NCI-H345 treated with DMSO at 0.1 percent for 48 hours (cell line): ENCODE measurements at regions not wholly inside any gene's neighbourhood (a gene's known extent, or its start where the extent isn't known, plus 50 kb on each side); places are given as distances from the start of the nearest gene placed in this dataset.

ENCODE experiments used
- DNase-seq: peaks from one replicate; lab custom pipeline; 2025; ENCODE audit not compliant: unreplicated experiment; lab: John Stamatoyannopoulos, UW

DNA sequence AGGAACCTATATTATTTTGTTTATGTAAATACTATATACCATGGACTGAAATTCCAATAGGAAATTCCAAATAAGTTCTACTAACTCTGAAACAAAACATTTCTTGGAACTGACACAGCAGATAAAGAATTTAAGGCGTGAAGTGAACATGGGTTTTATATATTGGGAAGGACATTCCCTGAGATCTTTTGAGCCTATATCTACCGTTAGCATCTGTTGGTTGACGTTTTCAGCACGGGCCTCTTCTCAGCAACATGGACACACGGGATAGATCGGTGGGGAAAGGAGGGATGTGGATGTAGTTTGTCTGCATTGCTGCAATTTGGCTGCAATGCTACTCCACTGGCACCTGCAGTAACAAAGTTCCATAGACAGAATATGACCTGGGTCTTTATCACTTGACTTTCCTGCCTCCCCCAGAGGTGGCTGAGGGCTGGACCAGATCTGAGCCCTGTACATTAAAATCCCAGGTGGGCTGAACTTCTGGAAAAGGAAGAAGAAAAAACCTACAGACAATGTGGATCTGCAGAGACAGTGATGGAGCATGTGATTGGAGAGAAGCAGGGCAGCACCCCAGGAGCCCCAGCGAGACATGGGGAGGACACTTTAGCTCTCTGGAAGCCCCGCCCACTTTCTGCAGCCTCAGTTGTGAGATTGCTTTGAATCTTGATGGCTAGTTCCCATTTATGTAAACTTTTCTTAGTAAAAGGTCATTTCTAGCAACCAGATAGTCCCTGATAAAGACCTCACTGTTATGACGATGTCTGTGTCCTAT, 91.2 kb upstream of the CPEB4 start:
- no peak for DNase-seq

DNA sequence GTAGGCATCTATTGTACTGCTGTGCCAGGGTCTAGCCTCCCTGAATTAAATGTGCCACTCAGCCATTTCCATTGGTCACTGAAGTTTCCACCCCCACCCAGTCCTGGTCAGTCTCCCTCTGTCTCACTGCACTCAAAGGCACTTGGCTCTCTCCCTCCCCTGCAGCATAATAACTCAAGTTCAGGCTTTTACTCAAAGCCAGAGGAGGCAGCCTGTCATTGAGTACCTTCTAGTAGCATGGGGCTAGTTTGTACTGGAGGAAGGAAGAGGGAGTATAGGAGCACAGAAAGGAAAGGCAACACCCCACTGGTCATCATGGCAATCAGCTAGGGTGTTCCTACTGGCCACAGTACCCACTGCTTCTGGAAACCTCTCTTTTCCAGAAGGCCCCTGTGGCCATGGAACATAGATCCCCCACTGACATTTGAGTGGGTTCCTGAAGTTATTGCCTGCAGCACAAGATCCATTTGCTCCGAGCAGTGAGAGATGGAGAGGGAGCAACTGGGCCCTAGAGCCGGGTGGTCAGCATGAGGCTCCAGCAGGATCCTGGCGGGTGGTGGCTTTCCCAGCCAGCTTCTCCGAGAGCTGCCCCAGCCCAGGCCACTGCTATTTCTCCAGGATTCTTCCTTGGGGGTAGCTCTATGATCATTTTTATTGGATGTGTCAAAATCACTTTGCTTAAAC, 89.9 kb upstream of the CPEB4 start:
- DNase-seq: no peak

DNA sequence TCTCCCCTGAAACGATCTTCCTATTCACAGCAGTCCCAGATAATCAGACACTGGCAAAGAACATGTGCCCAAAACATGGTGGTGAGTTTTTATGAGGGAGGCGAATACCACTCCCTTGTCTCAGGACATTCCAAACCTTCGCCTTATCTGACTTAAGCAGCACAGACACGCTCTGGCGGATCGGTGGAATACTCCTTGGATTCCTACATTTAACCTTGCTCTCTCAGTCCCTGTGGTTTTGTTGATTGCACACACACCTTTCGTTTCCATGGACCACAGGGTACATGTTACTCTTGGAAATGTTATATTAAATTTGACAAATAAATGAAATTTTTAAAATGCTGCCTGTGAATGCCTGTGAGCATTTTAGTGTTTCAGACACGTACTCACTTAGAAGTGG, 87.8 kb upstream of the CPEB4 start:
- no peak for DNase-seq

DNA sequence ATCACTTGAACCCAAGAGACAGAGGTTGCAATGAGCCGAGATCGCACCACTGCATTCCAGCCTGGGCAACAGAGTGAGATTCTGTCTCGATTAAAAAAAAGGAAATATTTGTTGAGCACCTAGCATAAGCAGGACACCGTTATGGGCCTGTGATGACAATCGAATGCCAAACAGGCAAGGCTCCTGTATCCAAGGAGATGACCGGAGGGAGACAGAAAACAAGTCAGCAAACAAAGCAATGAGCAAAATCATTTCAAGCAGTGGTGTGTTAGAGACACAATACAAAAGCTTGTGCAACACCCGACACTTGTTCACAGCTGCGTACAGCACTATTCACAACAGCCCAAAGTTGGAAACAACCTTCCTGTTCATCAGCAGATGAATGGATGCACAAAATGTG, 87.1 kb upstream of the CPEB4 start:
- DNase-seq: no peak

DNA sequence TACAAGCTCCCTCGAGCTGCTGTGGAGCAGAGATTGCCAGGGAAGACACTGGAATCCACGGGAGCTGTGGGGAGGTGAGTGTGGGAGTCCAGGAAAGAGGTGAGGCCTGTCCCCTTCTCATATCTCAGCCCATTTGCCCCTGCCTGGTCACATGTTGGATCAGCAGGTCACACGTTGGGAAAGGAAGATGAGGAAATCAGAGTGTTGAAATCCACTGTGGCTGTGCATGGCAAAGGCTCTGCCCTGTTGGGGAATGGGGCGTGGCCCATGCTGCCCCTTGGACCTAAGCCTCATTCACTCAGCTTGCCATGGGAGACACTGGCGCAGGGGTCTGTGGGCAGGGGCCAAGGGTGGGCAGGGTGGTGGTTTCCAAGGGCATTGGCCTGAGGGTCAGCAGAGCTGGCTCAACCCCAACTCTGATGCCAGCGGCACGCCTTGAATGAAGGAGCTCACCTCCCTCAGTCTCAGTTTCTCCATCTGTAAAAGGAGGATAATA, 85.4 kb upstream of the CPEB4 start:
- DNase-seq: no peak

DNA sequence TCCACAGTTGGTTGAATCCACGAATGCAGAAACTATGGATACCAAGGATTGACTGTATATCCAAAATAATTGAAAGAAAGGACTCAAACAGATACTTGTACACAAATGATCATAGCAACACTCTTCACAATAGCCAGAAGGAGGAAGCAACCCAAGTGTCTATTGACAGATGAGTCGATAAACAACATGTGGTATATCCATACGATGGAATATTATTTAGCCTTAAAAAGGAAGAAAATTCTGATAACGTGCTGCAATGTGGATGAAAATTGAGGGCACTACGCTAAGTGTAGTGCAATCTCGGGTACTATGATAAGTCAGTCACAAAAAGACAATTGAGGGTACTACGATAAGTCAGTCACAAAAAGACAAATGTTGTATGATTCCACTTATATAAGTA, 83.6 kb upstream of the CPEB4 start:
- DNase-seq: no peak

DNA sequence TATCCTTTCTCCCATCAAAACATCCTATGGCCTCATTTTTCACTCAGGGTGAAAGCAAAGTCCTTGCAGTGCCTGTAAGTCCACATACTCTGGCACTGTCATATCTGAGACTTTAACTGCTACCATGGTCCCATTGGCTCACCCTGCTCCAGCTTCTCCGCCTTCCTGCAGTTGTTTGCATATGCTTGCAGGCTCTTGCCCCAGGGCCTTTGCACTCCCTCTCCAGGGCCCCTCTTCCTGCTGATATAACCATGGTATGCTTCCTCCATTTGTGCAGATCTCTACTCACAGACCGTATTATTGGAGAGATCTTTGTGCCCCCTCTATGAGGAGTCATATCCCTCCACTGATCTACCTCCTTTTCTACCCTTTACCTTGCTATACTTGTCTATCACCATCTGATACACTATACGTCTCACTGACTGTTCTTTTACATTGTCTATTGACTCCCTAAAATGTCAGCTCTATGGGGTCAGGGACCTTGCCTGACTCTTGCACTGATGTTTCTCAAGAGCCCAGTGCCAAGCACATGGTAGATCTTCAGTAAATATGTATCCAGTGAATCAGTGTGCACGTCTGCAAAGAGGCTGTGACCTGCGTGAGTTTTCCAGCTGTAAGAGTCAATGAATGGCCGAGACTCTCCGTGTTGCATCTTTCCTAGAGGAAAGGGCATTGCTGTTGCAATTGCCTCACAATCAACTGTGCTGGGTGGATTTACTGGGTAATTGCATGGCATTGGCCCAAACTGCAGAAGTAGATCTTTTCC, 81.7 kb upstream of the CPEB4 start:
- no peak for DNase-seq

DNA sequence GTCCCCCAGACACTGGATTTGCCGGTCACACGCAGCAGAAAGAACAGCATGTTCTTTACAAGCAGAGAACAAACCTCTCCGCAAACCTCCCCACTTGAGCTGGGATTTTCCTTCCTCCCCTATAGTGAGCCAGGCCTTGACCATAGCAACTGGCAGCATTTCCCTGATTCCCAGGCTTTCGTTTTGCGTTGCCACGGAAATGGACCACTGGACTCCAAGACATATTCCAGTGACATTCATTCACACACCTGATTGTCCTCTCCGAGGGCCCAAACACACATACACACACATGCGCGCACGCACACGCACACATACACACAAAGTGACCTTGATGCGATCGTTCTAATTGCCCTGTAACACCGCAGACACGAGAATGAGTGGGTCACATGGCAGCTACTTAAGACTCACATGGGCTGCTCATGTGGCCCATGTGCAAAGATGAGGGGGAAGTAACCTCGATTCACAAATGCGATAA, 80.9 kb upstream of the CPEB4 start:
- DNase-seq: no peak

DNA sequence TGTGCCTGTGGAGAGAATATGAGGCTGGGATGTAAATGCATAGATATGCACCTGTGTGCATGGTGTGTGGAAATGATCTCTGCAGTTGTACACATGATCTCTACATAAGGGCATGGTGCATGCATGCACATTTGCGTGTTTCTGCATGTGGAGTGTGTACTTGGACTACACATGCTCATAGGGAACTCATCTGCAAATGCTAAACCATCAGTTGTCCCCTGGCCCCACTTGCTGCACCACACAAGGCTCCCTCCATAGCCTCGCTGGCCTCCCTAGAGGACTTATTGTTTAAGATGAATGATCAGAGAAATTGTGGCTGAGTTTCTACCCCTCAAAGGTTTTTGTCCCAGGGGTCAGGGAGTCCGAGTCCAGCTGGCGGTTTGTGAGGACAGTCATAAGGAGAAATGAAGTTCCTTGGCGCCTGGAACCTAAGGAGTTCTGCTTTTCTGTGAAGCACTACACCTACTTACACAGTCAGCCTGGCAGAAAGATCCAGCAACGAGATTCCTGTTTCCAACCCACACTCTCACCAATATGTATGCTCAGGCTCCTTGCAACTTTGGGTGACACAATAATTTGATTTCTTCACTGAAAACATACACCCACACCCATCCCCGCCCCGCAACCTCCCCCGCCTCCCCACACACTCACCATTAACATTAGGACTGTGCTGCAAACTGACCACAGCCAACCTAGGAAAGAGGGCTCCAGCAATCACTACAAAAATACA, 79.9 kb upstream of the CPEB4 start:
- DNase-seq: no peak

DNA sequence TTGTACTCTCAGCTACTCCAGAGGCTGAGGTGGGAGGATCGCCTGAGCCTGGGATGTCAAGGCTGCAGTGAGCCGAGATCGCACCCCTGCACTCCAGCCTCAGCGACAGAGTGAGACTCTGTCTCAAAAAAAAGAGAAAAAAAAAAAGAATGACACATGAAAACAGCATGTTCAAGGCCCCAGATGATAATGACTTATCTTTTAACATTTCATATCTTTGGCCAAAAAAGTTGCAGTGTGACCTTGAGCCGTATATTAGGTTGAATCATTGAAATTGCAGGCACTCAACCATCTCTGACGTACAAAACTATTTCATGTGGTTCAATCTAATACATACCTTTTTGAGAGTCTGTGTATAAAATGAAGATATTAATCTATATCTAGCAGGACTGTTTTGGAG, 79.1 kb upstream of the CPEB4 start:
- no peak for DNase-seq

DNA sequence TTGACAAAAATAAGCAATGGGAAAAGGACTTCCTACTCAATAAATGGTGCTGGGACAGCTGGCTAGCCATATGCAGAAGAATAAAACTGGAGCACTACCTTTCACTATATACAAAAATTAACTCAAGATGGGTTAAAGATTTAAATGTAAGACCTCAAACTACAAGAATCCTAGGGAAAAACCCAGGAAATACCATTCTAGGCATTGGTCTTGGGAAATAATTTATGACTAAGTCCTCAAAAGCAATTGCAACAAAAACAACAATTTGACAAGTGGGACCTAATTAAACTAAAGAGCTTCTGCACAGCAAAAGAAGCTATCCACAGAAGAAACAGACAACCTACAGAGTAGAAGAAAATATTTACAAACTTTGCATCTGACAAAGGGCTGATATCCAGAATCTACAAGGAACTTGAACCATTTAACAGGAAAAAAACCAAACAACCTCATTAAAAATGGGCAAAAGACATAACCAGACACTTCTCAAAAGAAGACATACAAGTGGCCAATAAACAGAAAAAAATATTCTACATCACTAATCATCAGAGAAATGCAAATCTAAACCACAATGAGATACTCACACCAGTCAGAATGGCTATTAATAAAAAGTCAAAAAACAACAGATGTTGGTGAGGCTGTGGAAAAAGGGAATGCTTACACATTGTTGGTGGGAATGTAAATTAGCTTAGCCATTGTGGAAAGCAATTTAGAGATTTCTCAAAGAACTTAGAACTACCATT, 75.2 kb upstream of the CPEB4 start:
- DNase-seq: no peak

DNA sequence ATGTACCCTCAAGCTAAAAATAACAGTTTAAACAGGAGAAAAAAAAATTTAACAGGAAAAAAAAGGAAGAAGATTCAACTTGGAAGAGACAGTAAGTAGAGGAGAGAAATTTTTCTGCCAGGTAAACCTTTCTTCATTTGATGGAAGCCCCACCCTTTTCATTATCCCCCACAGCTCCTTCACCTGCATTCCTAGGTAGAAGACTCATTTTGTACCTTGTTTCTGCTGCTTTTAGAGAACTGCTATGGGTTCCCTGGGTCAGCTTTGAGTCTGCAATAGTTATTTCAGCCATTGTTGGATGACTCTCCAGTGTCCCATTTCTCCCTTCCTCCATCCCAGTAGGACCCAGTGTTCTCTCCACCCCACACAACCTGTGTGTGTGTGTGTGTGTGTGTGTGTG, 74.1 kb upstream of the CPEB4 start:
- DNase-seq: no peak

DNA sequence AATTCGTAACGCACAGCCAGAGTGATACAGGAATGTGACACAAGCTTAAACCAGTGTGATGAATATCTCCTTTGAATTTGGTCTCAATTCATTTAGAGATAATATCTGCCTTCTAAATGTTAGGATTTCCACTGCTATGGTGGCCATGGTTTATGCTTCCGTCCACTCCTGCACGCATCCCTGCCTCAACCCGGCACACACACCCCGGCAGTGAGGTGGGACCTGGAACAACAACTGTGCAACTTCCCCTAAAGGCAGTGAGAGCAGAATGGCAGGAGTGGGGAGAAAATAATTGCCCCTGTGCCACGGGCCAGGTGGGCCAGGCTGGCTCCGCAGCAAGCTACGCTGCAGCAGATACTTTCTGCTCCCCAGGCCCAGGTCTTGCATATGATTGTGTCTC, 72.6 kb upstream of the CPEB4 start:
- no peak for DNase-seq

DNA sequence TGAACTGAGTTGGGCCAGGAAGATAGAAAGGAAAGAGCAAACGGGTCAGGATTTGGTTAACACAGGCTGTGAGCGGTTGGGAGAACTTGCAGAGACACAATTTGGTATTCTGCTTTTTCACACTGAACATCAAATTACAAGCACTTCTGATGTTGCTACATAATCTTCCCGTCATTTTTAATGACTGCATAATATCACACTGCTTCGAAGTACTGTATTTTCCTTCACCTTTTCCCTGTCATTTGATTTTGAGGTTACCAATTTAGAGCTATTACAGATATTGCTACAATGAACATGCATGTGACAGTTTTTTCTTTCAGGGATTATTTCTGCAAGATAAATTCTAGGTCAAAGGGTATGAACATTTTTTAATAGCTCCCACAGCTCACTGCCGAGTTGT, 71.4 kb upstream of the CPEB4 start:
- no peak for DNase-seq

DNA sequence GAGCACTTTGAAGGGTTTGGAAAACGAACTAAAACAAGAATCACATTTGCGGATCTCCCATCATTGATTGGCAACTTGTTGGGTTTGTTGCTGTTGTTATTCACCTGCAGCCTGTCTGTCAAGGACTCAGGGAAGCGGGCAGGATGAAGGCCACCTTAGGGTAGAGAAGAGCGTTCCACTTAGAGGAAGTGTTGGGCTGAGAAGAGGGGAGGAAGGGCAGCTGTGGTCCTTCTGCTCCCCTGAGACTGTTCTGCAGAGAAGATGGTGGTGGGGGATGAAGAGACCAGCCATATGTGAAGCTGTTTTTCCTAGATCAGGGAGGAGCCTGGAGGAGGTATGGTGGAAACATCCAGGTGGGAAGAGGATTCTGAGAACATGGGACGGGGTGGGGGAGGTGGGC, 70.6 kb upstream of the CPEB4 start:
- no peak for DNase-seq

DNA sequence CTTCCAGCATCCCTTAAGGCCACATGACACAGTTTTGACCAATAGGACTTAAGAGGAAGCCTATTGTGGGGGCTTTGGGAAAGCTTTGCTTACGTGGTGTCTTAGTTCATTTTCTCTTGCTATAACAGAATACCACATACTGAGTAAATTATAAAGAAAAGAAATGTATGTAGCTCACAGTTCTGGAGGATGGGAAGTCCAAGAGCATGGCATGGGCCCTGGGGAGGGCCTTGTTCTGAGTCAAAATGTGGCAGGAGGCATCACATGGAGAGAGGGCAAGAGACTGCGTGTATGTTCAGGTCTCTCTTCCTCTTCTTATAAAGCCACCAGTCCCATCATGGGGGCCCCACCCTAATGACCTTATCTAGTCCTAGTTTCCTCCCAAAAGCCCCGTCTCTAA, 68.6 kb upstream of the CPEB4 start:
- no peak for DNase-seq

DNA sequence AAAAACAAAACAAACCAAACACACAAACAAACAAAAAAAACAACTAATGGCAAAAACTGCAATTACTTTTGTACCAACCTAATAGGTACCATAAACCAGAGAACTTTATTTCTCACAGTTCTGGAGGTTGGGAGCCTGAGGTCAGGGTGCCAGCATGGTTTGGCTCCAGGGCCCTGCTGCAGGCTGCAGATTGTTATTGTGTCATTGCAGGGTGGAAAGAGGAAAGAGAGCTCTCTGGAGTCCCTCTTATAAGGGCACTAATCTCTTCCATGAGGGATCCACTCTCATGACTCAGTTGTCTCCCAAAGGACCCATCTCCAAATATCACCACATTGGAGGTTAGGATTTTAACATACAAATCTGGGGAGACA, 64.9 kb upstream of the CPEB4 start:
- no peak for DNase-seq

DNA sequence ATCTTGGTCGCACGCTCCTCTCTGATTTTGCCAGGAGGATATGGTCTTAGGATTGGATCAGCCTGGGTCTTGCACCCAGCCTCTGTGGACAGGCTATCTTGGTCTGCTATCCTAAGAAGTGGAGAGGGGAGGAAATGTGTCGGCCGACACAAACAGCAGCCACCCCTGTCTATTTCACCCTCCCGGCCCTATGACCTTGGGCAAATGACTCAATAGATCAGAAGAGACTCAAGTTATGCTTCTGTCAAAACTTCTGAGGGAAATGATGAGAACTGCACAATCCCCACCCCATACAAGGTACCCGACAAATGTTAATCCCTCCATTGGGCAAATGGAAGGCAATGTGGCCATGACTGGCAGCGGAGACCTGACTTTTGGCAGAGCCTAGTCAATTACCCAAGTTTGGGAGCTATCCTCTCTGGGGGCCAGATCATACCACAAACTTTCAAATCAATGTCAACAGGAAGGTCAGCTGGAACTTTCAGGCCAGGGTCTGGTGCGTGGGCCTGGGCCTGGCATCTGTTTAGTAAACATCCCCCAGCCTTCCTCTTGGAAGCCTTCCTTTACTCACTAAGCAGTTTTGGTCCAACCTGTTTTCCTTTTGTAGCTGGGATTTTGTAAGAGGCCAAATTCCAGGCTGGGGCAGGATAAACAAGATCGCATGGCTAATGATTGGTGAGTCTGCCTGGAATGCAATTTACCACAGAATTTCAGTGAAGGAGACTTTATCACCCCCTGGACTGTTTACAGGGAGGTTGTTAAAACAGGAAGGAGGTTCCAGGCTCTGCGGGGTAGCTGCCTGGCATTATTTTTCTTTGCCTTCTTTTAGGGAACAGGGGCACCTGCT, 64.2 kb upstream of the CPEB4 start:
- no peak for DNase-seq

DNA sequence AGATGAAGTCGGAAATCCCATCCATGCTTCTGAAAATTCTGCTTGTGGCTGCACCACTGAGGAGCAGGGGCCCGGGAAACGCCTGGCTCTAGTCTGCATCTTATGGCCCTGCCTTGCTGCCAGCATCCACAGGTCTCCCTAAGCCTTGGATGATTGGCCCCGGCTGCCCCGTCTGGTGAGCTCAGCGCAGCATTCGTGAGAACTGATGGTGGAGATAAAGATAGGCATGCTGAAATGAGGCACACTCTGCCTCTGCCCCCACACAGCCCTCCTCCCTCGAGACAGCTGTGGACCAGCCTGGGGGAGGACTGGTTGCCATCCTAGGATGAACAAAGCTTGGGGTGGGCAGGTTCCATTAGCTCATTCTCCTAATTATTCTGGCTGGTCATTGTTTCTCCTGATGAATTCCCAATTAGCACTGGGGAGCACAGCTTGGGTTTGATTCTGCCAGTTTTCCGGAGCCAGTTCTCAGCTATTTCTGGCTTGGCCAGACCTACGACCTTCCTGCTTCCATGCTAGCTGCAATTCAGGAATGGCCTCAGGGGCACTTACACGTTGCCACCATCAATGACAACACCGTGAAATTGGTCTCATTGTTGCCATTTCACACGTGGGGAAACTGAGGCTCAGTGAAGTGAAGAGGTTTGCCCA, 62.8 kb upstream of the CPEB4 start:
- DNase-seq: no peak
